IMR-90 (cell line): ENCODE measurements at regions not wholly inside any gene's neighbourhood (a gene's known extent, or its start where the extent isn't known, plus 50 kb on each side); places are given as distances from the start of the nearest gene placed in this dataset.

ENCODE experiments used
- ATAC-seq: fragments of 200-7000 bp; cut with Tn5 transposase; 2 replicates; pipeline ENCODE4 v1.9.1; 2020; ENCODE audit warnings: low read depth, mild to moderate bottlenecking, moderate library complexity
- BruUV-seq: library from RNA; stranded (reverse); fragments of 400-500 nt; replicated peaks from 2 replicates; lab custom pipeline; 2021; lab: Mats Ljungman, UMichigan
- CTCF ChIA-PET: fragments of 300-600 bp; formaldehyde crosslinking; extraction: SDS; loops from one replicate; lab custom pipeline; 2021; ENCODE audit warnings: antibody characterized with exemption; lab: Yijun Ruan, JAX
- POLR2A ChIA-PET: fragments of 300-600 bp; sonication (Branson Sonifier 250); formaldehyde crosslinking; loops from one replicate; lab custom pipeline; 2022; ENCODE audit warnings: antibody characterized with exemption; ENCODE audit not compliant: unreplicated experiment; lab: Charles Lee
- DNase-seq: peaks from one replicate; pipeline ENCODE4 v3.0.0; 2013
- H2AFZ ChIP-seq: replicated peaks from 2 replicates; pipeline ENCODE3; 2013; ENCODE audit warnings: low read length, mild to moderate bottlenecking; ENCODE audit not compliant: poor library complexity
- H2AK5ac ChIP-seq: 2 replicates; pipeline ENCODE4 v1.6.1; 2013; ENCODE audit warnings: low read depth, low read length, inconsistent platforms
- H2AK9ac ChIP-seq: replicated peaks from 2 replicates; pipeline ENCODE3; 2013; ENCODE audit warnings: mild to moderate bottlenecking, low read depth, low read length, moderate library complexity; ENCODE audit not compliant: poor library complexity
- H2BK120ac ChIP-seq: 2 replicates; pipeline ENCODE4 v1.6.1; 2013; ENCODE audit warnings: low read depth, low read length, inconsistent platforms
- H2BK15ac ChIP-seq: 3 replicates; pipeline ENCODE4 v1.6.1; 2013; ENCODE audit warnings: low read depth, low read length, inconsistent platforms
- H2BK20ac ChIP-seq: 2 replicates; pipeline ENCODE4 v1.6.1; 2013; ENCODE audit warnings: low read depth, mild to moderate bottlenecking, inconsistent platforms, low read length, moderate library complexity
- H2BK5ac ChIP-seq: 2 replicates; pipeline ENCODE4 v1.6.1; 2013; ENCODE audit warnings: mild to moderate bottlenecking, low read depth, low read length, inconsistent platforms; ENCODE audit not compliant: poor library complexity, severe bottlenecking
- H3K14ac ChIP-seq: replicated peaks from 2 replicates; pipeline ENCODE4 v1.6.1; 2013; ENCODE audit warnings: low read depth, low read length, inconsistent platforms
- H3K18ac ChIP-seq: 2 replicates; pipeline ENCODE4 v1.6.1; 2013; ENCODE audit warnings: low read depth, low read length, control low read depth
- H3K23ac ChIP-seq: 2 replicates; pipeline ENCODE4 v1.6.1; 2013; ENCODE audit warnings: low read depth, low read length, inconsistent platforms
- H3K27ac ChIP-seq: 2 replicates; pipeline ENCODE4 v1.5.1; 2013; ENCODE audit warnings: mild to moderate bottlenecking, control low read depth, low read length; ENCODE audit not compliant: insufficient read depth
- H3K27me3 ChIP-seq: 2 replicates; pipeline ENCODE4 v1.6.1; 2013; ENCODE audit warnings: low read length; ENCODE audit not compliant: control insufficient read depth, insufficient read depth
- H3K36me3 ChIP-seq: 2 replicates; pipeline ENCODE4 v1.6.1; 2013; ENCODE audit warnings: low read length, mixed read lengths; ENCODE audit not compliant: control insufficient read depth, insufficient read depth
- H3K4ac ChIP-seq: 2 replicates; pipeline ENCODE4 v1.6.1; 2013; ENCODE audit warnings: low read depth, low read length, inconsistent platforms
- H3K4me1 ChIP-seq: 2 replicates; pipeline ENCODE4 v1.6.1; 2013; ENCODE audit warnings: low read length, mixed read lengths; ENCODE audit not compliant: control insufficient read depth, insufficient read depth
- H3K4me2 ChIP-seq: 2 replicates; pipeline ENCODE4 v1.6.1; 2013; ENCODE audit warnings: low read depth, mild to moderate bottlenecking, control low read depth, low read length, moderate library complexity
- H3K4me3 ChIP-seq: 2 replicates; pipeline ENCODE4 v1.5.1; 2013; ENCODE audit warnings: low read depth, mild to moderate bottlenecking, control low read depth, low read length, moderate library complexity; ENCODE audit not compliant: insufficient read depth
- H3K56ac ChIP-seq: 2 replicates; pipeline ENCODE4 v1.6.1; 2013; ENCODE audit warnings: low read length, inconsistent platforms; ENCODE audit not compliant: insufficient read depth; ENCODE audit errors: extremely low read depth
- H3K79me1 ChIP-seq, 2 experiments: 2 replicates each; pipeline ENCODE4 v1.6.1; 2013; ENCODE audit warnings: low read length in 2 of 2, inconsistent platforms in 1 of 2, low read depth in 1 of 2
- H3K9ac ChIP-seq: 2 replicates; pipeline ENCODE4 v1.6.1; 2013; ENCODE audit warnings: low read depth, low read length, control low read depth
- H3K9me1 ChIP-seq: 2 replicates; pipeline ENCODE4 v1.6.1; 2013; ENCODE audit warnings: low read length, inconsistent platforms; ENCODE audit not compliant: insufficient read depth
- H3K9me3 ChIP-seq: 2 replicates; pipeline ENCODE4 v1.6.1; 2013; ENCODE audit warnings: low read length; ENCODE audit not compliant: control insufficient read depth, insufficient read depth
- H4K20me1 ChIP-seq: 2 replicates; pipeline ENCODE4 v1.6.1; 2013; ENCODE audit warnings: low read length, inconsistent platforms; ENCODE audit not compliant: insufficient read depth
- H4K5ac ChIP-seq: 2 replicates; pipeline ENCODE4 v1.6.1; 2013; ENCODE audit warnings: mild to moderate bottlenecking, low read depth, low read length, control low read depth
- H4K8ac ChIP-seq, 2 experiments: 2 replicates each; pipeline ENCODE4 v1.6.1; 2013; ENCODE audit warnings: low read depth in 2 of 2, low read length in 2 of 2, control low read depth in 1 of 2, inconsistent platforms in 1 of 2
- H4K91ac ChIP-seq: 2 replicates; pipeline ENCODE4 v1.6.1; 2013; ENCODE audit warnings: low read depth, low read length, inconsistent platforms; ENCODE audit not compliant: insufficient read depth
- BHLHE40 ChIP-seq: fragments of 150-350 bp; IDR thresholded peaks from 2 replicates; pipeline ENCODE4 v1.6.1; 2016; ENCODE audit warnings: mild to moderate bottlenecking, low read depth, low read length
- CEBPB ChIP-seq: IDR thresholded peaks from 2 replicates; pipeline ENCODE4 v1.6.1; 2012; ENCODE audit warnings: low read depth, low read length, improper control_type of control experiment
- CHD1 ChIP-seq: IDR thresholded peaks from 2 replicates; pipeline ENCODE4 v1.6.1; 2012; ENCODE audit warnings: low read depth, low read length, improper control_type of control experiment
- CTCF ChIP-seq: conservative IDR thresholded peaks from 2 replicates; pipeline ENCODE4 v1.5.1; 2012; ENCODE audit warnings: mild to moderate bottlenecking, low read depth, low read length, improper control_type of control experiment
- ELK1 ChIP-seq: fragments of 150-350 bp; IDR thresholded peaks from 2 replicates; pipeline ENCODE4 v1.6.1; 2016; ENCODE audit warnings: low read depth, mild to moderate bottlenecking, low read length, moderate library complexity, borderline replicate concordance
- MAFK ChIP-seq: IDR thresholded peaks from 2 replicates; pipeline ENCODE4 v1.6.1; 2012; ENCODE audit warnings: low read depth, low read length, improper control_type of control experiment
- MAZ ChIP-seq: IDR thresholded peaks from 2 replicates; pipeline ENCODE4 v1.6.1; 2012; ENCODE audit warnings: low read depth, mild to moderate bottlenecking, low read length, improper control_type of control experiment, moderate library complexity, borderline replicate concordance
- MXI1 ChIP-seq: IDR thresholded peaks from 2 replicates; pipeline ENCODE4 v1.6.1; 2012; ENCODE audit warnings: low read depth, mild to moderate bottlenecking, low read length, moderate library complexity, borderline replicate concordance
- NFE2L2 ChIP-seq: fragments of 150-350 bp; IDR thresholded peaks from 2 replicates; pipeline ENCODE4 v1.6.1; 2016; ENCODE audit warnings: low read depth, mild to moderate bottlenecking, low read length
- POLR2A ChIP-seq: IDR thresholded peaks from 2 replicates; pipeline ENCODE4 v1.6.1; 2012; ENCODE audit warnings: mild to moderate bottlenecking, low read depth, low read length
- RAD21 ChIP-seq: IDR thresholded peaks from 2 replicates; pipeline ENCODE4 v1.6.1; 2012; ENCODE audit warnings: low read length, improper control_type of control experiment
- RCOR1 ChIP-seq: IDR thresholded peaks from 2 replicates; pipeline ENCODE4 v1.6.1; 2012; ENCODE audit warnings: mild to moderate bottlenecking, low read length, improper control_type of control experiment; ENCODE audit not compliant: insufficient replicate concordance
- SMC3 ChIP-seq: fragments of 150-350 bp; IDR thresholded peaks from 2 replicates; pipeline ENCODE4 v1.6.1; 2016; ENCODE audit warnings: low read depth, mild to moderate bottlenecking, antibody characterized with exemption, low read length, moderate library complexity
- USF2 ChIP-seq: fragments of 150-350 bp; IDR thresholded peaks from 2 replicates; pipeline ENCODE4 v1.6.1; 2017; ENCODE audit warnings: mild to moderate bottlenecking, antibody characterized with exemption, low read length, low read depth
- WGBS, 2 experiments: methylation state at CpG; one replicate each; pipeline versions ENCODE4 v1.1.5 to v1.1.7; 2013; ENCODE audit warnings: missing lambda C conversion rate in 2 of 2; ENCODE audit not compliant: insufficient read length in 1 of 2; ENCODE audit errors: extremely low coverage in 2 of 2; 5-methylcytosine and 5-hydroxymethylcytosine counted together
- dilution Hi-C: fragments of 300-500 bp; cut with HindIII; formaldehyde crosslinking; loops from one replicate; pipeline ENCODE4 v1.14.3; 2018; ENCODE audit warnings: low sequenced_read_pairs; ENCODE audit not compliant: unreplicated experiment
- in situ Hi-C: fragments of 300-500 bp; cut with MboI; formaldehyde crosslinking; loops from 3 replicates; pipeline ENCODE4 v1.14.3; 2019; ENCODE audit warnings: low sequenced_read_pairs, inconsistent platforms, mixed read lengths
- intact Hi-C: fragments of 100-400 bp; cut with micrococcal nuclease; formaldehyde crosslinking; loops from 2 replicates; pipeline ENCODE4 v1.10.0; 2022

GRCh38 chr5:92729088-92729487 lies 851.9 kb downstream of the NR2F1-AS1 start:
- no peak overlapping the region for H3K14ac ChIP-seq
- 100% methylated on average over 3 of the region's 5 CpGs; no CpG with 5 or more reads in 1 of the 2 experiments for WGBS, 2 experiments
- H3K4me2 ChIP-seq, result no peak overlapping the region
- H3K36me3 ChIP-seq, result no peaks in the 10 kb centered on the region
- H3K23ac ChIP-seq, result no peak overlapping the region
- H3K9me1 ChIP-seq, result no peaks in the 10 kb centered on the region
- H2BK5ac ChIP-seq, result no peak overlapping the region
- intact Hi-C loops (no loop called here), in situ Hi-C loops (no loop called here), dilution Hi-C loops (no loop called here)
- no peak overlapping the region for H4K5ac ChIP-seq
- H2BK15ac ChIP-seq, result no peak overlapping the region
- no peak overlapping the region for H2AK5ac ChIP-seq
- no peaks in the 10 kb centered on the region for H4K20me1 ChIP-seq
- DNase-seq, result no peak
- H2BK120ac ChIP-seq, result no peak overlapping the region
- no peak for TF ChIP-seq MAZ
- TF ChIP-seq POLR2A, result no peak
- no peak for TF ChIP-seq MAFK
- TF ChIP-seq CTCF, result no peak
- no peak for TF ChIP-seq CHD1
- TF ChIP-seq CEBPB, result no peak
- no peak for TF ChIP-seq RCOR1
- no peak for TF ChIP-seq SMC3
- TF ChIP-seq MXI1, result no peak
- TF ChIP-seq ELK1, result no peak
- TF ChIP-seq RAD21, result no peak
- TF ChIP-seq BHLHE40, result no peak
- no peak for TF ChIP-seq NFE2L2
- TF ChIP-seq USF2, result no peak
- H2AFZ ChIP-seq, result no peak overlapping the region
- ATAC-seq, result no peak
- H2AK9ac ChIP-seq, result no peak overlapping the region
- no peak overlapping the region for H3K18ac ChIP-seq
- no peaks in the 10 kb centered on the region for H3K79me1 ChIP-seq
- no peak overlapping the region for H3K4me3 ChIP-seq
- no peak overlapping the region for H3K56ac ChIP-seq
- ChIA-PET POLR2A (no interaction called here), CTCF (no interaction called here)
- H3K27me3 ChIP-seq, result no peaks in the 10 kb centered on the region
- H2BK20ac ChIP-seq, result no peak overlapping the region
- H3K4me1 ChIP-seq, result no peaks in the 10 kb centered on the region
- H3K9me3 ChIP-seq, result no peaks in the 10 kb centered on the region
- H3K9ac ChIP-seq, result no peak overlapping the region
- no peak overlapping the region for H3K27ac ChIP-seq
- BruUV-seq, result no TSS peak
- H4K91ac ChIP-seq, result no peak overlapping the region
- H4K8ac ChIP-seq, result no peak overlapping the region
- no peak overlapping the region for H3K4ac ChIP-seq
